Keratinocyte (primary cell): ENCODE measurements at regions not wholly inside any gene's neighbourhood (a gene's known extent, or its start where the extent isn't known, plus 50 kb on each side); places are given as distances from the start of the nearest gene placed in this dataset.

ENCODE experiments used
- DNase-seq: peaks from one replicate; pipeline ENCODE4 v3.0.0-alpha.2; 2011; ENCODE audit warnings: low read depth, missing footprints, low spot score
- FAIRE-seq: peaks from 2 replicates; lab custom pipeline; 2011; peaks lifted over from hg19 to GRCh38; lab: Jason Lieb, UNC
- H2AFZ ChIP-seq: 2 replicates; pipeline ENCODE4 v1.6.0; 2012; ENCODE audit warnings: low read length, control low read depth, inconsistent platforms; ENCODE audit not compliant: control insufficient read depth
- H3K27ac ChIP-seq: 2 replicates; pipeline ENCODE4 v1.5.1; 2011; ENCODE audit warnings: low read length; ENCODE audit not compliant: control insufficient read depth, insufficient read depth
- H3K27me3 ChIP-seq: 3 replicates; pipeline ENCODE4 v1.6.0; 2011; ENCODE audit warnings: low read length; ENCODE audit not compliant: control insufficient read depth, insufficient read depth; ENCODE audit errors: extremely low read depth
- H3K36me3 ChIP-seq, 2 experiments: 2 replicates in 1 of 2; 3 replicates in 1 of 2; pipeline ENCODE4 v1.5.1; 2011; ENCODE audit warnings: low read length in 2 of 2, mild to moderate bottlenecking in 1 of 2; ENCODE audit not compliant: control insufficient read depth in 2 of 2, insufficient read depth in 2 of 2; ENCODE audit errors: extremely low read depth in 1 of 2
- H3K4me1 ChIP-seq: 3 replicates; pipeline ENCODE4 v1.5.1; 2011; ENCODE audit warnings: low read length; ENCODE audit not compliant: control insufficient read depth, insufficient read depth; ENCODE audit errors: extremely low read depth
- H3K4me2 ChIP-seq: 3 replicates; pipeline ENCODE4 v1.6.0; 2011; ENCODE audit warnings: low read depth, low read length; ENCODE audit not compliant: control insufficient read depth, insufficient read depth; ENCODE audit errors: extremely low read depth
- H3K4me3 ChIP-seq, 3 experiments: fragments of 200-600 bp in 1 of 3; sonication (generic) in 1 of 3; 2 replicates in 2 of 3; 3 replicates in 1 of 3; pipeline ENCODE4 v1.5.1; 2011 to 2016; ENCODE audit warnings: low read length in 3 of 3, mild to moderate bottlenecking in 3 of 3, control low read depth in 2 of 3, inconsistent platforms in 1 of 3, low read depth in 1 of 3, mixed read lengths in 1 of 3, mixed run types in 1 of 3, moderate library complexity in 1 of 3; ENCODE audit not compliant: control insufficient read depth in 2 of 3, insufficient read depth in 2 of 3; ENCODE audit errors: extremely low read depth in 1 of 3
- H3K79me2 ChIP-seq: 2 replicates; pipeline ENCODE4 v1.6.0; 2012; ENCODE audit warnings: low read length; ENCODE audit not compliant: control insufficient read depth, insufficient read depth
- H3K9ac ChIP-seq: 3 replicates; pipeline ENCODE4 v1.6.0; 2011; ENCODE audit warnings: low read length; ENCODE audit not compliant: control insufficient read depth, insufficient read depth; ENCODE audit errors: extremely low read depth
- H3K9me1 ChIP-seq: 3 replicates; pipeline ENCODE4 v1.6.0; 2011; ENCODE audit warnings: low read length; ENCODE audit not compliant: control insufficient read depth, insufficient read depth; ENCODE audit errors: extremely low read depth
- H3K9me3 ChIP-seq: 2 replicates; pipeline ENCODE4 v1.5.1; 2012; ENCODE audit warnings: low read depth, low read length; ENCODE audit not compliant: control insufficient read depth
- H4K20me1 ChIP-seq: 3 replicates; pipeline ENCODE4 v1.6.0; 2011; ENCODE audit warnings: low read length; ENCODE audit not compliant: control insufficient read depth, insufficient read depth; ENCODE audit errors: extremely low read depth
- EZH2 ChIP-seq: IDR thresholded peaks from one replicate; pipeline ENCODE4 v1.6.1; 2012; ENCODE audit warnings: inconsistent platforms, mild to moderate bottlenecking, low read length, moderate library complexity
- dilution Hi-C: fragments of 300-500 bp; cut with MboI; formaldehyde crosslinking; loops from one replicate; pipeline ENCODE4 v1.7.0; 2020; ENCODE audit warnings: low sequenced_read_pairs; ENCODE audit not compliant: extremely low pct_ligation_motif_present
- TF ChIP-seq, protein P1 (sequence below), 3 experiments: IDR thresholded peaks in 1 of 3; conservative IDR thresholded peaks in 1 of 3; optimal IDR thresholded peaks in 1 of 3; 2 replicates in 2 of 3; 3 replicates in 1 of 3; pipeline versions ENCODE3 to v1.5.1; 2011; ENCODE audit warnings: low read length in 3 of 3, mild to moderate bottlenecking in 3 of 3, moderate library complexity in 2 of 3, control low read depth in 1 of 3, inconsistent platforms in 1 of 3; ENCODE audit not compliant: insufficient read depth in 2 of 3; ENCODE audit errors: extremely low read depth in 1 of 3

DNA sequence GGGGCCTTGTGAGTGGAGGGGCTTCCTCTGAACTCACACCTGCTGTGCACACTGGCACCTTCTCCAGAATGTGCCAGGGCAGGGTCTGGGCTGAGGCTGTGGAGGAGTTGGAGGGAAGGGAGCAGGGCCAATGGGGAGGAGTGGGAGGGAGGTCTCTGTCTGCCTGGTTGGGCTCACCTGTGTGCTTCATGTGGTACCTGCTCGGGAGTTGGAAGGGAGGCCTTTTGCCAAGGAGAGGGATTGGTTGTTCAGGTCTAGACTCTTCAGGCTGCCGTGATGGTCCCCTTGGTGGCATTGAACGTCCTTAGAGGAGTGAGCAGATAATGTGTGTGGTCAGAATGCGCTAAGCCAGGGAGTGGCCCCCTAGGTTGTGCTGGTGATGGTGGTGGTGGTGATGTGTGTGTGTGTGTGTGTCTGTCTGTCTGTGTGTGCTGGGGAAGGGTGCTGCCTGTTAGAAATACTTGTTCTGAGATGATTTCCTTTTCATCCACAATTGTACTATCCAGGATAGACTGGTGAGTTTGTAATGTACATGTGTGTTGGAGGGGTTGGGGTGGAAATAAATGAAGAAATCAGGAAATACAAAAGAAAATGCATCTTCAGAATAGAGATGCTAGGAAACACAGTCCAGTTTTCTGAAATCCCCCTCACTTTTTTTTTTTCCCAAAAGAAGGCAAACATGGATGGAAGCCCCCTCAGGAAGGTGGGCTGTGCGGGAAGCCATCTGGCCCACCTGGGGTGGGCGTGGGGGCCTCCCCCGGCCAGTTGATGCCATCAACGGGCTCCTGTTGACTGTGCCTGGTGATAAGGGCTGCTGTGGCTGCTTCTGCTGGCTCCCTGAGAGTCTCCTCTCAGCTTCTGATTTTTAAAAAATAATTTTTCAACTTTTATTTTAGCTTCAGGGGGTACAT, 140.5 kb upstream of the ZNF536 start:
- H3K9ac ChIP-seq: no peak overlapping the region
- H2AFZ ChIP-seq: no peak overlapping the region
- H3K27ac ChIP-seq: no peak overlapping the region
- dilution Hi-C loops: no loop called here
- H4K20me1 ChIP-seq: no peaks in the 10 kb centered on the region
- H3K9me1 ChIP-seq: no peaks in the 10 kb centered on the region
- FAIRE-seq (no peak), DNase-seq (no peak)
- no peaks in the 10 kb centered on the region for H3K79me2 ChIP-seq
- no peaks in the 10 kb centered on the region for H3K9me3 ChIP-seq
- H3K4me2 ChIP-seq: no peak overlapping the region
- H3K4me1 ChIP-seq: peaks cover 3% of the 10 kb centered on the region
- no peak overlapping the region for H3K4me3 ChIP-seq
- no peaks in the 10 kb centered on the region for H3K36me3 ChIP-seq
- no peak for TF ChIP-seq EZH2
- TF ChIP-seq, protein P1, sequence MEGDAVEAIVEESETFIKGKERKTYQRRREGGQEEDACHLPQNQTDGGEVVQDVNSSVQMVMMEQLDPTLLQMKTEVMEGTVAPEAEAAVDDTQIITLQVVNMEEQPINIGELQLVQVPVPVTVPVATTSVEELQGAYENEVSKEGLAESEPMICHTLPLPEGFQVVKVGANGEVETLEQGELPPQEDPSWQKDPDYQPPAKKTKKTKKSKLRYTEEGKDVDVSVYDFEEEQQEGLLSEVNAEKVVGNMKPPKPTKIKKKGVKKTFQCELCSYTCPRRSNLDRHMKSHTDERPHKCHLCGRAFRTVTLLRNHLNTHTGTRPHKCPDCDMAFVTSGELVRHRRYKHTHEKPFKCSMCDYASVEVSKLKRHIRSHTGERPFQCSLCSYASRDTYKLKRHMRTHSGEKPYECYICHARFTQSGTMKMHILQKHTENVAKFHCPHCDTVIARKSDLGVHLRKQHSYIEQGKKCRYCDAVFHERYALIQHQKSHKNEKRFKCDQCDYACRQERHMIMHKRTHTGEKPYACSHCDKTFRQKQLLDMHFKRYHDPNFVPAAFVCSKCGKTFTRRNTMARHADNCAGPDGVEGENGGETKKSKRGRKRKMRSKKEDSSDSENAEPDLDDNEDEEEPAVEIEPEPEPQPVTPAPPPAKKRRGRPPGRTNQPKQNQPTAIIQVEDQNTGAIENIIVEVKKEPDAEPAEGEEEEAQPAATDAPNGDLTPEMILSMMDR (optimal IDR thresholded peaks at IDR 0.05 in 1 of 3, IDR thresholded peaks at IDR 0.05 in 1 of 3, conservative IDR thresholded peaks at IDR 0.05 in 1 of 3; ENCODE audit: extremely low read depth in 1 of 3, insufficient read depth in 2 of 3, low read length in 3 of 3): no peak
- peaks cover 40% of the 10 kb centered on the region for H3K27me3 ChIP-seq

DNA sequence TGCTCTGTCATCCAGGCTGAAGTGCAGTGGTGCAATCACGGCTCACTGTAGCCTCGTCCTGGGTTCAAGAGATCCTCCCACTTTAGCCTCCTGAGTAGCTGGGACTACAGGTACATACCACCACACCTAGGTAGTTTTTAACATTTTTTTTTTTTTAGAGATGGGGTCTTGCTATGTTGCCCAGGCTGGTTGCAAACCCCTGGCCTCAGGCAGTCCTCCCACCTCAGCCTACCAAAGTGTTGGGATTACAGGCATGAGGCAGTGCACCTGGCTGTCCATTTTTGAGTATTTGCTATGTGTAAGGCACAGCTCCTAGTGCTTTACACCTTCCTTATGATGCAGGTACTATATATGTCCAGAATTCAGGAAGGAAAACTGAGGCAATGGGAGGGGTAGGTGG, 138.8 kb upstream of the ZNF536 start:
- Histone ChIP-seq H3K9me1 (no peaks in the 10 kb centered on the region), H3K4me1 (no peaks in the 10 kb centered on the region), H2AFZ (no peak overlapping the region), H3K79me2 (no peaks in the 10 kb centered on the region), H3K4me2 (no peak overlapping the region), H3K27me3 (peaks cover 25% of the 10 kb centered on the region), H3K4me3 (no peak overlapping the region), H3K27ac (no peak overlapping the region), H3K9me3 (no peaks in the 10 kb centered on the region), H4K20me1 (no peaks in the 10 kb centered on the region), H3K9ac (no peak overlapping the region), H3K36me3 (no peaks in the 10 kb centered on the region)
- dilution Hi-C loops: no loop called here
- FAIRE-seq (no peak), DNase-seq (no peak)
- no peak for TF ChIP-seq EZH2
- TF ChIP-seq, protein P1 (optimal IDR thresholded peaks at IDR 0.05 in 1 of 3, IDR thresholded peaks at IDR 0.05 in 1 of 3, conservative IDR thresholded peaks at IDR 0.05 in 1 of 3; ENCODE audit: extremely low read depth in 1 of 3, insufficient read depth in 2 of 3, low read length in 3 of 3): no peak
